ENCODE measurements at regions not wholly inside any gene's neighbourhood (a gene's known extent, or its start where the extent isn't known, plus 50 kb on each side); places are given as distances from the start of the nearest gene placed in this dataset.

DNA sequence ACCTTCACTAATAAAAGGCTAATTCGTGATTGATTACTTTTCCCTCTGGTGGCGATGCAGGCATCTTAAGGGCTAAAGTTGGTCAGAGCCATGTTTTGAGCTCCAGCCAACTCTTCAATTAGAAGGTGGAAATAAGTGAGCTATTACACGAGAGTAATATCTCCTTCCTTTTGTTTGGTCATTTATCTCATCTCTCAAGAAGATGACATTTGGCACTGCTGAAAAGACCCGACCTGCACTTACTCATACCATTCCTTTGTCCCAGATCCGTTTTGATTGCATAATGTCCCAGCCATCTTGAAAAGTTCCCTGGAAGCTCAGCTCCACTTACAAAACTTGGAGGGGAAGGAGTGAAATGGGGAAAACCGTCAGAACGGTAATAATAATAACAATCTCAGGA is 316.2 kb downstream of the VRK1 start:
- TF ChIP-seq POLR2AphosphoS5 (IDR thresholded peaks at IDR 0.05; ENCODE audit: low read depth) (no peak), SPI1 (IDR thresholded peaks at IDR 0.05; ENCODE audit: borderline replicate concordance, low read depth) (no peak), GABPA (IDR thresholded peaks at IDR 0.05; ENCODE audit: low read depth) (no peak)
- TF ChIP-seq, protein P1, sequence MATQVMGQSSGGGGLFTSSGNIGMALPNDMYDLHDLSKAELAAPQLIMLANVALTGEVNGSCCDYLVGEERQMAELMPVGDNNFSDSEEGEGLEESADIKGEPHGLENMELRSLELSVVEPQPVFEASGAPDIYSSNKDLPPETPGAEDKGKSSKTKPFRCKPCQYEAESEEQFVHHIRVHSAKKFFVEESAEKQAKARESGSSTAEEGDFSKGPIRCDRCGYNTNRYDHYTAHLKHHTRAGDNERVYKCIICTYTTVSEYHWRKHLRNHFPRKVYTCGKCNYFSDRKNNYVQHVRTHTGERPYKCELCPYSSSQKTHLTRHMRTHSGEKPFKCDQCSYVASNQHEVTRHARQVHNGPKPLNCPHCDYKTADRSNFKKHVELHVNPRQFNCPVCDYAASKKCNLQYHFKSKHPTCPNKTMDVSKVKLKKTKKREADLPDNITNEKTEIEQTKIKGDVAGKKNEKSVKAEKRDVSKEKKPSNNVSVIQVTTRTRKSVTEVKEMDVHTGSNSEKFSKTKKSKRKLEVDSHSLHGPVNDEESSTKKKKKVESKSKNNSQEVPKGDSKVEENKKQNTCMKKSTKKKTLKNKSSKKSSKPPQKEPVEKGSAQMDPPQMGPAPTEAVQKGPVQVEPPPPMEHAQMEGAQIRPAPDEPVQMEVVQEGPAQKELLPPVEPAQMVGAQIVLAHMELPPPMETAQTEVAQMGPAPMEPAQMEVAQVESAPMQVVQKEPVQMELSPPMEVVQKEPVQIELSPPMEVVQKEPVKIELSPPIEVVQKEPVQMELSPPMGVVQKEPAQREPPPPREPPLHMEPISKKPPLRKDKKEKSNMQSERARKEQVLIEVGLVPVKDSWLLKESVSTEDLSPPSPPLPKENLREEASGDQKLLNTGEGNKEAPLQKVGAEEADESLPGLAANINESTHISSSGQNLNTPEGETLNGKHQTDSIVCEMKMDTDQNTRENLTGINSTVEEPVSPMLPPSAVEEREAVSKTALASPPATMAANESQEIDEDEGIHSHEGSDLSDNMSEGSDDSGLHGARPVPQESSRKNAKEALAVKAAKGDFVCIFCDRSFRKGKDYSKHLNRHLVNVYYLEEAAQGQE (IDR thresholded peaks at IDR 0.05; ENCODE audit: insufficient replicate concordance, low read depth): no peak
- TF ChIP-seq, protein P2, sequence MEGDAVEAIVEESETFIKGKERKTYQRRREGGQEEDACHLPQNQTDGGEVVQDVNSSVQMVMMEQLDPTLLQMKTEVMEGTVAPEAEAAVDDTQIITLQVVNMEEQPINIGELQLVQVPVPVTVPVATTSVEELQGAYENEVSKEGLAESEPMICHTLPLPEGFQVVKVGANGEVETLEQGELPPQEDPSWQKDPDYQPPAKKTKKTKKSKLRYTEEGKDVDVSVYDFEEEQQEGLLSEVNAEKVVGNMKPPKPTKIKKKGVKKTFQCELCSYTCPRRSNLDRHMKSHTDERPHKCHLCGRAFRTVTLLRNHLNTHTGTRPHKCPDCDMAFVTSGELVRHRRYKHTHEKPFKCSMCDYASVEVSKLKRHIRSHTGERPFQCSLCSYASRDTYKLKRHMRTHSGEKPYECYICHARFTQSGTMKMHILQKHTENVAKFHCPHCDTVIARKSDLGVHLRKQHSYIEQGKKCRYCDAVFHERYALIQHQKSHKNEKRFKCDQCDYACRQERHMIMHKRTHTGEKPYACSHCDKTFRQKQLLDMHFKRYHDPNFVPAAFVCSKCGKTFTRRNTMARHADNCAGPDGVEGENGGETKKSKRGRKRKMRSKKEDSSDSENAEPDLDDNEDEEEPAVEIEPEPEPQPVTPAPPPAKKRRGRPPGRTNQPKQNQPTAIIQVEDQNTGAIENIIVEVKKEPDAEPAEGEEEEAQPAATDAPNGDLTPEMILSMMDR (IDR thresholded peaks at IDR 0.05; ENCODE audit: insufficient read depth, low read length): no peak
- no peak overlapping the region for H3K27ac ChIP-seq (replicated peaks)
- H3K27me3 ChIP-seq (ENCODE audit: insufficient read depth, poor library complexity, severe bottlenecking): no peaks in the 10 kb centered on the region
- H3K4me3 ChIP-seq (replicated peaks; ENCODE audit: insufficient read depth, low read length): no peak overlapping the region
- no peak for DNase-seq (ENCODE audit: low read depth in 1 of 2, low spot score in 1 of 2)

DNA sequence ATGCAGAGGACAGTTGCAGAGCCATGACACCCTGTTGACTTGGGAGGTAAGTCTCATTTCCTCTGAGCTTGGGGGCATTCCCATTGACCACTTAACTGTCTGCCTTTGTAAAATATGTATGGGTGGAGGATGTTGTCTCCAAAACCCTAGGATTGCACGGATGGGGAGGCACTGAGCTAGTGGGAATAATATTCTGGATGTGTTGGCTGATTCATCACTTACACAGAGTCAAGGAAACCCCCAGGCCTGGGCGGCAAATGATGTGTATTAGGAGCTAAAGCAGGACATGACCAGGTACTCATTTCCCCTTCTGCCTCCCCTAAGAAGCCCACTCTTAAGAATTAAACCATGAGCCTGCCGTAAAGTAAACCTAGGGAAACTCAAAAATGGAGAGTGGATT is 319.4 kb downstream of the VRK1 start:
- H3K27ac ChIP-seq (replicated peaks): no peak overlapping the region
- no peak for DNase-seq (ENCODE audit: low read depth in 1 of 2, low spot score in 1 of 2)
- no peaks in the 10 kb centered on the region for H3K27me3 ChIP-seq (ENCODE audit: insufficient read depth, poor library complexity, severe bottlenecking)
- H3K4me3 ChIP-seq (replicated peaks; ENCODE audit: insufficient read depth, low read length): no peak overlapping the region
- TF ChIP-seq POLR2AphosphoS5 (IDR thresholded peaks at IDR 0.05; ENCODE audit: low read depth): no peak
- TF ChIP-seq, protein P2 (IDR thresholded peaks at IDR 0.05; ENCODE audit: insufficient read depth, low read length): no peak
- TF ChIP-seq, protein P1 (IDR thresholded peaks at IDR 0.05; ENCODE audit: insufficient replicate concordance, low read depth): no peak
- TF ChIP-seq GABPA (IDR thresholded peaks at IDR 0.05; ENCODE audit: low read depth): no peak
- no peak for TF ChIP-seq SPI1 (IDR thresholded peaks at IDR 0.05; ENCODE audit: borderline replicate concordance, low read depth)

DNA sequence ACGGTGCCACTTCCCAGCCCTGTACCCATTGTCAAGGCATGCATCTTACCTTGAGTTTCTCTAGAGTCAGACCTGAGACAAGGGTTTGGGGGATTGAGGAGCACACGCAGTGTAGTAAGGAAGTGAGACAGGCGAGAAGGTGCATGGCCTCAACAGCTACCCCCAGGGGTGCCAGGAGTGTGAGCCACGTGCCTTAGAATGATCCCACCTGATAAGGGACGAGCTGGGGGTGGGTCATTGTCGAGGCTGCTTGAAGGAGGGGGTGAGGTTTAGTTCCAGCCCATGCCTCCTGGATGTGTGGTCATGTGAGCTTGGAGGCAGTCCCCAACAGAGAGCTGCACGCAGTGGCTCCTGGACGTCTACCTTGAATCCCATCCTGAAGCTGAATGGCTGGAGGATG is 320.5 kb downstream of the VRK1 start:
- no peak for DNase-seq (ENCODE audit: low read depth in 1 of 2, low spot score in 1 of 2)
- H3K4me3 ChIP-seq (replicated peaks; ENCODE audit: insufficient read depth, low read length): no peak overlapping the region
- TF ChIP-seq, protein P2 (IDR thresholded peaks at IDR 0.05; ENCODE audit: insufficient read depth, low read length): no peak
- TF ChIP-seq GABPA (IDR thresholded peaks at IDR 0.05; ENCODE audit: low read depth): no peak
- TF ChIP-seq, protein P1 (IDR thresholded peaks at IDR 0.05; ENCODE audit: insufficient replicate concordance, low read depth): no peak

More for the DNA sequence above, 320.5 kb downstream of the VRK1 start:
- Histone ChIP-seq H3K27ac (replicated peaks) (no peak overlapping the region), H3K27me3 (ENCODE audit: insufficient read depth, poor library complexity, severe bottlenecking) (no peaks in the 10 kb centered on the region)
